K562 (cell line): ENCODE measurements at regions not wholly inside any gene's neighbourhood (a gene's known extent, or its start where the extent isn't known, plus 50 kb on each side); places are given as distances from the start of the nearest gene placed in this dataset.

ENCODE experiments used
- ATF2 ChIP-seq: sonication (generic); formaldehyde crosslinking; IDR thresholded peaks from 2 replicates; pipeline ENCODE4 v1.8.1; 2022; ENCODE audit warnings: missing genetic modification reagents
- BDP1 ChIP-seq: IDR thresholded peaks from 3 replicates; pipeline ENCODE4 v1.6.1; 2011; ENCODE audit not compliant: insufficient read length, insufficient read depth
- CREM ChIP-seq: IDR thresholded peaks from 2 replicates; pipeline ENCODE4 v1.6.1; 2014; ENCODE audit warnings: antibody characterized with exemption, low read depth
- MTA2 ChIP-seq: fragments of 450-650 bp; IDR thresholded peaks from 2 replicates; pipeline ENCODE4 v1.6.1; 2016; ENCODE audit warnings: low read depth
- POLR2A ChIP-seq: fragments of 450-650 bp; conservative IDR thresholded peaks from 2 replicates; pipeline ENCODE4 v1.6.1; 2016
- SMAD1 ChIP-seq: fragments of 150-350 bp; IDR thresholded peaks from 2 replicates; pipeline ENCODE4 v1.6.1; 2014; ENCODE audit warnings: low read length, low read depth; ENCODE audit not compliant: partially characterized antibody
- SMC3 ChIP-seq: conservative IDR thresholded peaks from 2 replicates; pipeline ENCODE4 v1.6.1; 2011; ENCODE audit warnings: low read depth, low read length, improper control_type of control experiment; ENCODE audit not compliant: insufficient read depth
- SRSF1 ChIP-seq: fragments of 200-400 bp; formaldehyde crosslinking; IDR thresholded peaks from 2 replicates; pipeline ENCODE4 v1.6.1; 2017; ENCODE audit warnings: mild to moderate bottlenecking, low read depth, low read length, moderate library complexity
- YY1 ChIP-seq, 3 experiments: IDR thresholded peaks; 2 replicates each; pipeline ENCODE4 v1.6.1; 2011; ENCODE audit warnings: low read length in 2 of 3, mild to moderate bottlenecking in 2 of 3, moderate library complexity in 2 of 3, borderline replicate concordance in 1 of 3, control low read depth in 1 of 3, low read depth in 1 of 3; ENCODE audit not compliant: insufficient read depth in 3 of 3, insufficient replicate concordance in 2 of 3, control insufficient read depth in 1 of 3, insufficient read length in 1 of 3; ENCODE audit errors: extremely low read depth in 1 of 3
- ZNF384 ChIP-seq: IDR thresholded peaks from 2 replicates; pipeline ENCODE4 v1.6.1; 2012; ENCODE audit warnings: low read depth, low read length, improper control_type of control experiment
- TF ChIP-seq, protein P1 (sequence below): fragments of 250-450 bp; sonication (Bioruptor Pico); IDR thresholded peaks from 2 replicates; pipeline ENCODE4 v1.4.0; 2020; ENCODE audit warnings: mild to moderate bottlenecking, moderate library complexity
- TF ChIP-seq, protein P2 (sequence below), 3 experiments: IDR thresholded peaks in 2 of 3; conservative IDR thresholded peaks in 1 of 3; 2 replicates each; pipeline ENCODE4 v1.5.1; 2011 to 2012; ENCODE audit warnings: low read length in 3 of 3, mild to moderate bottlenecking in 3 of 3, control low read depth in 2 of 3, improper control_type of control experiment in 1 of 3, inconsistent platforms in 1 of 3, low read depth in 1 of 3, mixed read lengths in 1 of 3, moderate library complexity in 1 of 3; ENCODE audit not compliant: insufficient read depth in 2 of 3

- no peak for TF ChIP-seq SRSF1
- no peak for TF ChIP-seq ZNF384
- no peak for TF ChIP-seq POLR2A
- TF ChIP-seq MTA2: no peak
- TF ChIP-seq, protein P1, sequence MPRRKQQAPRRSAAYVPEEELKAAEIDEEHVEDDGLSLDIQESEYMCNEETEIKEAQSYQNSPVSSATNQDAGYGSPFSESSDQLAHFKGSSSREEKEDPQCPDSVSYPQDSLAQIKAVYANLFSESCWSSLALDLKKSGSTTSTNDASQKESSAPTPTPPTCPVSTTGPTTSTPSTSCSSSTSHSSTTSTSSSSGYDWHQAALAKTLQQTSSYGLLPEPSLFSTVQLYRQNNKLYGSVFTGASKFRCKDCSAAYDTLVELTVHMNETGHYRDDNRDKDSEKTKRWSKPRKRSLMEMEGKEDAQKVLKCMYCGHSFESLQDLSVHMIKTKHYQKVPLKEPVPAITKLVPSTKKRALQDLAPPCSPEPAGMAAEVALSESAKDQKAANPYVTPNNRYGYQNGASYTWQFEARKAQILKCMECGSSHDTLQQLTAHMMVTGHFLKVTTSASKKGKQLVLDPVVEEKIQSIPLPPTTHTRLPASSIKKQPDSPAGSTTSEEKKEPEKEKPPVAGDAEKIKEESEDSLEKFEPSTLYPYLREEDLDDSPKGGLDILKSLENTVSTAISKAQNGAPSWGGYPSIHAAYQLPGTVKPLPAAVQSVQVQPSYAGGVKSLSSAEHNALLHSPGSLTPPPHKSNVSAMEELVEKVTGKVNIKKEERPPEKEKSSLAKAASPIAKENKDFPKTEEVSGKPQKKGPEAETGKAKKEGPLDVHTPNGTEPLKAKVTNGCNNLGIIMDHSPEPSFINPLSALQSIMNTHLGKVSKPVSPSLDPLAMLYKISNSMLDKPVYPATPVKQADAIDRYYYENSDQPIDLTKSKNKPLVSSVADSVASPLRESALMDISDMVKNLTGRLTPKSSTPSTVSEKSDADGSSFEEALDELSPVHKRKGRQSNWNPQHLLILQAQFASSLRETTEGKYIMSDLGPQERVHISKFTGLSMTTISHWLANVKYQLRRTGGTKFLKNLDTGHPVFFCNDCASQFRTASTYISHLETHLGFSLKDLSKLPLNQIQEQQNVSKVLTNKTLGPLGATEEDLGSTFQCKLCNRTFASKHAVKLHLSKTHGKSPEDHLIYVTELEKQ (CRISPR knock-in tag): no peak
- TF ChIP-seq YY1 (IDR thresholded peaks at IDR 0.05; ENCODE audit: borderline replicate concordance in 1 of 3, control insufficient read depth in 1 of 3, extremely low read depth in 1 of 3, insufficient read depth in 3 of 3, insufficient read length in 1 of 3, insufficient replicate concordance in 2 of 3, low read depth in 1 of 3, low read length in 2 of 3): no peak
- TF ChIP-seq BDP1: no peak
- TF ChIP-seq, protein P2, sequence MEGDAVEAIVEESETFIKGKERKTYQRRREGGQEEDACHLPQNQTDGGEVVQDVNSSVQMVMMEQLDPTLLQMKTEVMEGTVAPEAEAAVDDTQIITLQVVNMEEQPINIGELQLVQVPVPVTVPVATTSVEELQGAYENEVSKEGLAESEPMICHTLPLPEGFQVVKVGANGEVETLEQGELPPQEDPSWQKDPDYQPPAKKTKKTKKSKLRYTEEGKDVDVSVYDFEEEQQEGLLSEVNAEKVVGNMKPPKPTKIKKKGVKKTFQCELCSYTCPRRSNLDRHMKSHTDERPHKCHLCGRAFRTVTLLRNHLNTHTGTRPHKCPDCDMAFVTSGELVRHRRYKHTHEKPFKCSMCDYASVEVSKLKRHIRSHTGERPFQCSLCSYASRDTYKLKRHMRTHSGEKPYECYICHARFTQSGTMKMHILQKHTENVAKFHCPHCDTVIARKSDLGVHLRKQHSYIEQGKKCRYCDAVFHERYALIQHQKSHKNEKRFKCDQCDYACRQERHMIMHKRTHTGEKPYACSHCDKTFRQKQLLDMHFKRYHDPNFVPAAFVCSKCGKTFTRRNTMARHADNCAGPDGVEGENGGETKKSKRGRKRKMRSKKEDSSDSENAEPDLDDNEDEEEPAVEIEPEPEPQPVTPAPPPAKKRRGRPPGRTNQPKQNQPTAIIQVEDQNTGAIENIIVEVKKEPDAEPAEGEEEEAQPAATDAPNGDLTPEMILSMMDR (IDR thresholded peaks at IDR 0.05 in 2 of 3, conservative IDR thresholded peaks at IDR 0.05 in 1 of 3; ENCODE audit: insufficient read depth in 2 of 3, low read depth in 1 of 3, low read length in 3 of 3): no peak
- no peak for TF ChIP-seq SMC3
- TF ChIP-seq SMAD1: no peak
- no peak for TF ChIP-seq CREM
- TF ChIP-seq ATF2 (CRISPR knock-in tag): no peak
These were observed 326.4 kb upstream of the KIF2B start for GRCh38 chr17:53496356-53496755.
